Mammary epithelial cell (primary cell): ENCODE measurements at regions not wholly inside any gene's neighbourhood (a gene's known extent, or its start where the extent isn't known, plus 50 kb on each side); places are given as distances from the start of the nearest gene placed in this dataset.

Experiments used
- CTCF ChIP-seq, 2 donors: IDR thresholded peaks in 1 of 2; conservative IDR thresholded peaks in 1 of 2; 2 replicates each; pipeline ENCODE4 v1.5.1; 2011 to 2012; ENCODE audit warnings: inconsistent platforms in 2 of 2, low read length in 2 of 2, mild to moderate bottlenecking in 2 of 2, control low read depth in 1 of 2, low read depth in 1 of 2; ENCODE audit not compliant: insufficient read depth in 1 of 2; ENCODE audit errors: extremely low read depth in 1 of 2
- EZH2 ChIP-seq: IDR thresholded peaks from 2 replicates; pipeline ENCODE4 v1.6.1; 2012; ENCODE audit warnings: low read length, inconsistent platforms, borderline replicate concordance

DNA sequence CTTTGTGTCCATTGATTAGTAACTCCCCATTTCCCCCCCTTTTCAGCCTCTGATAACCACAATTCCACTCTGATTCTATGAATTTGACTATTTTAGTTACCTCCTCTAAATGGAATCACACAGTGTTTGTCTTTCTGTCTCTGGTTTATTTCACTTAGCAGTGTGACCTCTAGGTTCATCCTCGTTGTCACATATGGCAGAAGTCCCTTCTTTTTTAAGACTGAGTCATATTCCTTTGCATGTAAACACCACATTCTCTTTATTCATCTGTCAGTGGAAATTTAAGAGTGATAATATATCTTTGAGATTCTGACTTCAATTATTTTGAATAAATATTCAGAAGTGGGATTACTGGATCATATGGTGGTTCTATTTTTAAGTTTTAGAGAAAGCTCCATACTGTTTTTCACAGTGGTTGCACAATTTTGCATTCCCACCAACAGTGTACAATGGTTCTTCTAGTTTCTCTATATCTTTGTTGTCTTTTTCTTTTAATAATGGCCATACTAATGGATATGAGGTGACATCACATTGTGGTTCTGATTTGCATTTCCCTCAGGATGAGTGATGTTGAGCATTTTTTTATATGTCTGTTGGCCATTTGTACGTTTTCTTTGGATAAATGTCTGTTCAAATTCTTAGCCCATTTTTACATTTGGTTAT is 126.1 kb upstream of the GRB10 start:
- TF ChIP-seq CTCF (conservative IDR thresholded peaks at IDR 0.05 in 1 of 2, IDR thresholded peaks at IDR 0.05 in 1 of 2; ENCODE audit: extremely low read depth in 1 of 2, insufficient read depth in 1 of 2, low read depth in 1 of 2, low read length in 2 of 2) (no peak), EZH2 (no peak)
